Ishikawa (cell line): ENCODE measurements at regions not wholly inside any gene's neighbourhood (a gene's known extent, or its start where the extent isn't known, plus 50 kb on each side); places are given as distances from the start of the nearest gene placed in this dataset.

ENCODE experiments used
- CEBPB ChIP-seq: IDR thresholded peaks from 2 replicates; pipeline ENCODE4 v1.6.1; 2012
- EP300 ChIP-seq: IDR thresholded peaks from 2 replicates; pipeline ENCODE4 v1.6.1; 2012; ENCODE audit warnings: borderline replicate concordance
- TCF12 ChIP-seq: IDR thresholded peaks from 2 replicates; pipeline ENCODE4 v1.6.1; 2012; ENCODE audit warnings: low read depth
- TF ChIP-seq, protein P1 (sequence below): IDR thresholded peaks from 2 replicates; pipeline ENCODE4 v1.6.1; 2012; ENCODE audit warnings: low read depth, mild to moderate bottlenecking

- no peak for TF ChIP-seq CEBPB
- no peak for TF ChIP-seq EP300
- TF ChIP-seq, protein P1, sequence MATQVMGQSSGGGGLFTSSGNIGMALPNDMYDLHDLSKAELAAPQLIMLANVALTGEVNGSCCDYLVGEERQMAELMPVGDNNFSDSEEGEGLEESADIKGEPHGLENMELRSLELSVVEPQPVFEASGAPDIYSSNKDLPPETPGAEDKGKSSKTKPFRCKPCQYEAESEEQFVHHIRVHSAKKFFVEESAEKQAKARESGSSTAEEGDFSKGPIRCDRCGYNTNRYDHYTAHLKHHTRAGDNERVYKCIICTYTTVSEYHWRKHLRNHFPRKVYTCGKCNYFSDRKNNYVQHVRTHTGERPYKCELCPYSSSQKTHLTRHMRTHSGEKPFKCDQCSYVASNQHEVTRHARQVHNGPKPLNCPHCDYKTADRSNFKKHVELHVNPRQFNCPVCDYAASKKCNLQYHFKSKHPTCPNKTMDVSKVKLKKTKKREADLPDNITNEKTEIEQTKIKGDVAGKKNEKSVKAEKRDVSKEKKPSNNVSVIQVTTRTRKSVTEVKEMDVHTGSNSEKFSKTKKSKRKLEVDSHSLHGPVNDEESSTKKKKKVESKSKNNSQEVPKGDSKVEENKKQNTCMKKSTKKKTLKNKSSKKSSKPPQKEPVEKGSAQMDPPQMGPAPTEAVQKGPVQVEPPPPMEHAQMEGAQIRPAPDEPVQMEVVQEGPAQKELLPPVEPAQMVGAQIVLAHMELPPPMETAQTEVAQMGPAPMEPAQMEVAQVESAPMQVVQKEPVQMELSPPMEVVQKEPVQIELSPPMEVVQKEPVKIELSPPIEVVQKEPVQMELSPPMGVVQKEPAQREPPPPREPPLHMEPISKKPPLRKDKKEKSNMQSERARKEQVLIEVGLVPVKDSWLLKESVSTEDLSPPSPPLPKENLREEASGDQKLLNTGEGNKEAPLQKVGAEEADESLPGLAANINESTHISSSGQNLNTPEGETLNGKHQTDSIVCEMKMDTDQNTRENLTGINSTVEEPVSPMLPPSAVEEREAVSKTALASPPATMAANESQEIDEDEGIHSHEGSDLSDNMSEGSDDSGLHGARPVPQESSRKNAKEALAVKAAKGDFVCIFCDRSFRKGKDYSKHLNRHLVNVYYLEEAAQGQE, result no peak
- TF ChIP-seq TCF12, result no peak
These were observed 198.6 kb upstream of the DAB2 start for GRCh38 chr5:39623291-39623865.
